Stimulated activated effector memory CD8-positive, alpha-beta T cell treated with anti-CD3 and anti-CD28 coated beads, Interleukin-12 subunit alpha, Interleukin-12 subunit beta, amount 100 ng/mL, for 72 hours (primary cell): ENCODE measurements at regions not wholly inside any gene's neighbourhood (a gene's known extent, or its start where the extent isn't known, plus 50 kb on each side); places are given as distances from the start of the nearest gene placed in this dataset.

Source experiments
- ATAC-seq: fragments of 150-1000 bp; cut with Tn5 transposase; 2 replicates; pipeline ENCODE4 v1.10.0; 2021
- DNase-seq, 2 donors: peaks; one replicate each; pipeline ENCODE4 v3.0.0; 2021 to 2022; ENCODE audit warnings: low spot score in 2 of 2
- H3K27ac Mint-ChIP-seq: one replicate; pipeline ENCODE4 v1.8.0; 2022; ENCODE audit warnings: mild to moderate bottlenecking, mixed read lengths
- H3K36me3 Mint-ChIP-seq: one replicate; pipeline ENCODE4 v1.8.0; 2022; ENCODE audit warnings: mild to moderate bottlenecking, mixed read lengths
- H3K4me1 Mint-ChIP-seq: one replicate; pipeline ENCODE4 v1.8.0; 2022; ENCODE audit warnings: mixed read lengths
- H3K4me3 Mint-ChIP-seq: one replicate; pipeline ENCODE4 v1.8.0; 2022; ENCODE audit warnings: mild to moderate bottlenecking, mixed read lengths
- H3K9me3 Mint-ChIP-seq: one replicate; pipeline ENCODE4 v1.8.0; 2022; ENCODE audit warnings: mixed read lengths

GRCh38 chr20:48275286-48276020, 490.2 kb upstream of the SULF2 start:
- Mint-ChIP-seq H3K4me1 (no peaks in the 10 kb centered on the region), H3K36me3 (no peaks in the 10 kb centered on the region), H3K4me3 (no peak overlapping the region), H3K9me3 (no peaks in the 10 kb centered on the region), H3K27ac (no peak overlapping the region)
- DNase-seq (no peak), ATAC-seq (no peak)

- no peak overlapping the region for H3K27ac Mint-ChIP-seq
- no peak overlapping the region for H3K4me3 Mint-ChIP-seq
- H3K4me1 Mint-ChIP-seq: no peaks in the 10 kb centered on the region
- DNase-seq: no peak
- ATAC-seq: no peak
- H3K36me3 Mint-ChIP-seq: no peaks in the 10 kb centered on the region
- no peaks in the 10 kb centered on the region for H3K9me3 Mint-ChIP-seq
These were observed 488.6 kb upstream of the SULF2 start for GRCh38 chr20:48273843-48274242.

- ATAC-seq (no peak), DNase-seq (no peak)
- H3K9me3 Mint-ChIP-seq: peaks cover 2% of the 10 kb centered on the region
- H3K36me3 Mint-ChIP-seq: no peaks in the 10 kb centered on the region
- H3K4me1 Mint-ChIP-seq: no peaks in the 10 kb centered on the region
- H3K4me3 Mint-ChIP-seq: no peak overlapping the region
- no peak overlapping the region for H3K27ac Mint-ChIP-seq
These were observed 485.6 kb upstream of the SULF2 start for GRCh38 chr20:48270885-48271284.

- H3K27ac Mint-ChIP-seq: no peak overlapping the region
- DNase-seq (no peak), ATAC-seq (no peak)
- H3K36me3 Mint-ChIP-seq: no peaks in the 10 kb centered on the region
- H3K4me1 Mint-ChIP-seq: no peaks in the 10 kb centered on the region
- peaks cover 2% of the 10 kb centered on the region for H3K9me3 Mint-ChIP-seq
- no peak overlapping the region for H3K4me3 Mint-ChIP-seq
These were observed 482.8 kb upstream of the SULF2 start for GRCh38 chr20:48267860-48268633.

- Mint-ChIP-seq H3K9me3 (peaks cover 2% of the 10 kb centered on the region), H3K36me3 (no peaks in the 10 kb centered on the region), H3K4me3 (no peak overlapping the region), H3K4me1 (no peaks in the 10 kb centered on the region), H3K27ac (no peak overlapping the region)
- ATAC-seq (no peak), DNase-seq (no peak)
These were observed 481.3 kb upstream of the SULF2 start for GRCh38 chr20:48266571-48266970.

GRCh38 chr20:48265791-48266190, 480.5 kb upstream of the SULF2 start:
- H3K4me1 Mint-ChIP-seq: no peaks in the 10 kb centered on the region
- no peak for ATAC-seq
- no peaks in the 10 kb centered on the region for H3K36me3 Mint-ChIP-seq
- H3K4me3 Mint-ChIP-seq: no peak overlapping the region
- no peak for DNase-seq
- no peak overlapping the region for H3K27ac Mint-ChIP-seq
- peaks cover 2% of the 10 kb centered on the region for H3K9me3 Mint-ChIP-seq

- Mint-ChIP-seq H3K27ac (no peak overlapping the region), H3K4me1 (peaks cover 5% of the 10 kb centered on the region), H3K4me3 (no peak overlapping the region), H3K36me3 (no peaks in the 10 kb centered on the region), H3K9me3 (peaks cover 2% of the 10 kb centered on the region)
- no peak for ATAC-seq
- DNase-seq: no peak
These were observed 477.7 kb upstream of the SULF2 start for GRCh38 chr20:48262955-48263354.

GRCh38 chr20:48262466-48262865, 477.2 kb upstream of the SULF2 start:
- H3K36me3 Mint-ChIP-seq: no peaks in the 10 kb centered on the region
- H3K4me3 Mint-ChIP-seq: no peak overlapping the region
- no peak overlapping the region for H3K27ac Mint-ChIP-seq
- DNase-seq (no peak), ATAC-seq (no peak)
- H3K9me3 Mint-ChIP-seq: no peaks in the 10 kb centered on the region
- peaks cover 5% of the 10 kb centered on the region for H3K4me1 Mint-ChIP-seq

- no peak for ATAC-seq
These were observed 476.2 kb upstream of the SULF2 start for GRCh38 chr20:48261398-48261910.

GRCh38 chr20:48260129-48260756, 475.0 kb upstream of the SULF2 start:
- ATAC-seq: no peak
- Mint-ChIP-seq H3K9me3 (no peaks in the 10 kb centered on the region), H3K4me1 (peaks cover 5% of the 10 kb centered on the region)

More at GRCh38 chr20:48261398-48261910, 476.2 kb upstream of the SULF2 start:
- no peak for DNase-seq
- Mint-ChIP-seq H3K36me3 (no peaks in the 10 kb centered on the region), H3K4me1 (peaks cover 5% of the 10 kb centered on the region), H3K4me3 (no peak overlapping the region), H3K9me3 (no peaks in the 10 kb centered on the region), H3K27ac (no peak overlapping the region)

GRCh38 chr20:48259456-48259855, 474.2 kb upstream of the SULF2 start:
- peaks cover 5% of the 10 kb centered on the region for H3K4me1 Mint-ChIP-seq
- no peaks in the 10 kb centered on the region for H3K9me3 Mint-ChIP-seq
- no peak overlapping the region for H3K4me3 Mint-ChIP-seq
- no peak for ATAC-seq
- no peak overlapping the region for H3K27ac Mint-ChIP-seq
- no peaks in the 10 kb centered on the region for H3K36me3 Mint-ChIP-seq
- DNase-seq: no peak

More at GRCh38 chr20:48260129-48260756, 475.0 kb upstream of the SULF2 start:
- no peak overlapping the region for H3K27ac Mint-ChIP-seq
- DNase-seq: no peak
- no peak overlapping the region for H3K4me3 Mint-ChIP-seq
- no peaks in the 10 kb centered on the region for H3K36me3 Mint-ChIP-seq

GRCh38 chr20:48257833-48258232, 472.6 kb upstream of the SULF2 start:
- peaks cover 5% of the 10 kb centered on the region for H3K4me1 Mint-ChIP-seq
- no peak for DNase-seq
- no peaks in the 10 kb centered on the region for H3K36me3 Mint-ChIP-seq
- no peak for ATAC-seq
- no peaks in the 10 kb centered on the region for H3K9me3 Mint-ChIP-seq
- no peak overlapping the region for H3K27ac Mint-ChIP-seq
- H3K4me3 Mint-ChIP-seq: no peak overlapping the region

GRCh38 chr20:48247961-48248360, 462.7 kb upstream of the SULF2 start:
- Mint-ChIP-seq H3K27ac (no peak overlapping the region), H3K9me3 (no peaks in the 10 kb centered on the region), H3K36me3 (no peaks in the 10 kb centered on the region), H3K4me1 (no peaks in the 10 kb centered on the region), H3K4me3 (no peak overlapping the region)
- ATAC-seq (no peak), DNase-seq (no peak)

GRCh38 chr20:48246061-48246790, 460.9 kb upstream of the SULF2 start:
- ATAC-seq (no peak), DNase-seq (no peak)
- Mint-ChIP-seq H3K36me3 (no peaks in the 10 kb centered on the region), H3K27ac (no peak overlapping the region), H3K4me1 (no peaks in the 10 kb centered on the region), H3K4me3 (no peak overlapping the region), H3K9me3 (no peaks in the 10 kb centered on the region)

GRCh38 chr20:48242623-48243022, 457.3 kb upstream of the SULF2 start:
- H3K4me3 Mint-ChIP-seq: no peak overlapping the region
- H3K9me3 Mint-ChIP-seq: no peaks in the 10 kb centered on the region
- no peak overlapping the region for H3K27ac Mint-ChIP-seq
- no peak for ATAC-seq
- no peak for DNase-seq
- no peaks in the 10 kb centered on the region for H3K4me1 Mint-ChIP-seq
- H3K36me3 Mint-ChIP-seq: no peaks in the 10 kb centered on the region
